ENCODE measurements at regions not wholly inside any gene's neighbourhood (a gene's known extent, or its start where the extent isn't known, plus 50 kb on each side); places are given as distances from the start of the nearest gene placed in this dataset.

GRCh38 chr5:67435032-67435431 is 238.4 kb upstream of the CD180 start:
- no peak overlapping the region for H3K4me3 ChIP-seq (ENCODE audit: low read length)
- Mint-ChIP-seq H3K36me3 (ENCODE audit: low read depth) (no peaks in the 10 kb centered on the region), H3K4me3 (no peak overlapping the region), H3K27me3 (no peaks in the 10 kb centered on the region), H3K9me3 (no peaks in the 10 kb centered on the region), H3K27ac (no peak overlapping the region), H3K4me1 (ENCODE audit: low read depth) (no peaks in the 10 kb centered on the region)
- no peak overlapping the region for H3K27ac ChIP-seq (ENCODE audit: low read depth in 1 of 2, low read length in 2 of 2)
- no peaks in the 10 kb centered on the region for H3K27me3 ChIP-seq (ENCODE audit: control insufficient read depth in 1 of 2, insufficient read depth in 2 of 2, low read length in 2 of 2)
- intact Hi-C loops (cut with DNase I, micrococcal nuclease): no loop called here
- no peaks in the 10 kb centered on the region for H3K9me3 ChIP-seq (ENCODE audit: control insufficient read depth in 1 of 2, insufficient read depth in 1 of 2, low read length in 2 of 2)
- no peaks in the 10 kb centered on the region for H3K4me1 ChIP-seq (ENCODE audit: insufficient read depth, low read length)
- H3K36me3 ChIP-seq (ENCODE audit: insufficient read depth, low read length): no peaks in the 10 kb centered on the region
- TF ChIP-seq CTCF (IDR thresholded peaks at IDR 0.05): no peak
- ChIA-PET CTCF (no interaction called here), POLR2A (no interaction called here)
- no peak for DNase-seq
- no peak for ATAC-seq (ENCODE audit: poor library complexity)

- H3K4me3 Mint-ChIP-seq: no peak overlapping the region
- intact Hi-C loops (cut with DNase I, micrococcal nuclease): no loop called here
- DNase-seq: no peak
- no peak overlapping the region for H3K27ac Mint-ChIP-seq
- CTCF ChIA-PET: no interaction called here
- H3K27me3 ChIP-seq (ENCODE audit: control insufficient read depth in 1 of 2, insufficient read depth in 2 of 2, low read length in 2 of 2): no peaks in the 10 kb centered on the region
- H3K9me3 Mint-ChIP-seq: no peaks in the 10 kb centered on the region
- no peak for ATAC-seq (ENCODE audit: poor library complexity)
- POLR2A ChIA-PET: no interaction called here
- H3K9me3 ChIP-seq (ENCODE audit: control insufficient read depth in 1 of 2, insufficient read depth in 1 of 2, low read length in 2 of 2): no peaks in the 10 kb centered on the region
- TF ChIP-seq CTCF (IDR thresholded peaks at IDR 0.05): no peak
- no peaks in the 10 kb centered on the region for H3K27me3 Mint-ChIP-seq
- H3K27ac ChIP-seq (ENCODE audit: low read depth in 1 of 2, low read length in 2 of 2): no peak overlapping the region
- no peaks in the 10 kb centered on the region for H3K4me1 ChIP-seq (ENCODE audit: insufficient read depth, low read length)
- no peak overlapping the region for H3K4me3 ChIP-seq (ENCODE audit: low read length)
- H3K4me1 Mint-ChIP-seq (ENCODE audit: low read depth): no peaks in the 10 kb centered on the region
- H3K36me3 ChIP-seq (ENCODE audit: insufficient read depth, low read length): no peaks in the 10 kb centered on the region
- no peaks in the 10 kb centered on the region for H3K36me3 Mint-ChIP-seq (ENCODE audit: low read depth)
Measured at GRCh38 chr5:67434466-67434865, 237.9 kb upstream of the CD180 start.

GRCh38 chr5:67432606-67433005 is 236.0 kb upstream of the CD180 start:
- H3K4me3 ChIP-seq (ENCODE audit: low read length): no peak overlapping the region
- no peaks in the 10 kb centered on the region for H3K36me3 Mint-ChIP-seq (ENCODE audit: low read depth)
- H3K27me3 ChIP-seq (ENCODE audit: control insufficient read depth in 1 of 2, insufficient read depth in 2 of 2, low read length in 2 of 2): no peaks in the 10 kb centered on the region
- H3K4me1 Mint-ChIP-seq (ENCODE audit: low read depth): no peaks in the 10 kb centered on the region
- DNase-seq (no peak), ATAC-seq (ENCODE audit: poor library complexity) (no peak)
- intact Hi-C loops (cut with DNase I, micrococcal nuclease): no loop called here
- H3K27ac Mint-ChIP-seq: no peak overlapping the region
- H3K4me1 ChIP-seq (ENCODE audit: insufficient read depth, low read length): no peaks in the 10 kb centered on the region
- H3K27me3 Mint-ChIP-seq: no peaks in the 10 kb centered on the region
- H3K9me3 Mint-ChIP-seq: no peaks in the 10 kb centered on the region
- CTCF ChIA-PET: no interaction called here
- no peak overlapping the region for H3K4me3 Mint-ChIP-seq
- no peaks in the 10 kb centered on the region for H3K36me3 ChIP-seq (ENCODE audit: insufficient read depth, low read length)
- POLR2A ChIA-PET: no interaction called here
- no peak for TF ChIP-seq CTCF (IDR thresholded peaks at IDR 0.05)
- no peak overlapping the region for H3K27ac ChIP-seq (ENCODE audit: low read depth in 1 of 2, low read length in 2 of 2)
- H3K9me3 ChIP-seq (ENCODE audit: control insufficient read depth in 1 of 2, insufficient read depth in 1 of 2, low read length in 2 of 2): no peaks in the 10 kb centered on the region

All from CD4-positive, alpha-beta T cell (primary cell).